ENCODE measurements at regions not wholly inside any gene's neighbourhood (a gene's known extent, or its start where the extent isn't known, plus 50 kb on each side); places are given as distances from the start of the nearest gene placed in this dataset.
"Not testable (repeated sequence)": the region's sequence is repeated elsewhere in the genome, so short reads cannot be mapped to it uniquely, and the experiment has no call there.

- DNase-seq: no peak
These were observed 327.9 kb upstream of the VCX start for GRCh38 chrX:7514871-7515599.

GRCh38 chrX:7512845-7513244 lies 330.1 kb upstream of the VCX start:
- no peak for DNase-seq

- DNase-seq: no peak
These were observed 339.7 kb upstream of the VCX start for GRCh38 chrX:7503251-7503650.

DNA sequence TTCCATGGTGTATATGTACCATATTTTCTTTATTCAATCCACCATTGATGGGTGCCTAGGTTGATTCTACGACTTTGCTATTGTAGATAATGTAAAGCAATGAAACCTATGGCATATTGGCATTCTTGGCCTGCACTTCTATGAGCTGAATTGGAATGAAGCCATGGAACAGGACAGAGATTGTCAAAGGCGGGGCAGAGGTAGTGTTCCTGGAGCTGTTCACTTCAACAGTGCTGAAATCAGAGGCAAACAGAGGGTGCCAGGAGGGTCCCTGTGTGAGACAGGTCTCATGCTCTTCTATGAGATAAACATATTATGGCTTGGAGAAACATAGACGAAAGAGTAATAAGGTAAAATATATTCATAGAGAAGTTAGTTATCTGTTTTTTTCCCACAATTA lies 342.6 kb upstream of the VCX start:
- no peak for DNase-seq

- DNase-seq: no peak
These were observed 338.6 kb upstream of the PUDP start for GRCh38 chrX:7486505-7486904.

- DNase-seq: no peak
These were observed 337.1 kb upstream of the PUDP start for GRCh38 chrX:7485061-7485460.

DNA sequence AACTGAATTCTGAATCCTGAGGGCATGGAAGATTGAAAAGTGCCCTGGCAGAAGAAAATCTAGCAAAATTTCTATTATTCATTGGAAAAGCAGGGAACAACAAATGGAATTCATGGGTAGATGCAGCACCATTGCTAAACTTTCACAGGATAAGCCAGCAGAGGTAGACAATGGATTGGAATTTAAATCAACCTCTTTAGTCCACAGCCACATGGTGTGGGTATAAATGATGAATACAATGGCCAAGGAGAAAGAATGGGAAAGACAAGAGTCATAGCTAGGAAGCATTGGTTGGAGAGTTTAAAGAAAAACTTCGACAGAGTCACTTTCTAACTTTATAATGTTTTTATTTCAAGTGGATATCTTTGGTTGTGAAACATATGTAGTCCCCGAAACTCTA lies 332.8 kb upstream of the PUDP start:
- no peak for DNase-seq

DNA sequence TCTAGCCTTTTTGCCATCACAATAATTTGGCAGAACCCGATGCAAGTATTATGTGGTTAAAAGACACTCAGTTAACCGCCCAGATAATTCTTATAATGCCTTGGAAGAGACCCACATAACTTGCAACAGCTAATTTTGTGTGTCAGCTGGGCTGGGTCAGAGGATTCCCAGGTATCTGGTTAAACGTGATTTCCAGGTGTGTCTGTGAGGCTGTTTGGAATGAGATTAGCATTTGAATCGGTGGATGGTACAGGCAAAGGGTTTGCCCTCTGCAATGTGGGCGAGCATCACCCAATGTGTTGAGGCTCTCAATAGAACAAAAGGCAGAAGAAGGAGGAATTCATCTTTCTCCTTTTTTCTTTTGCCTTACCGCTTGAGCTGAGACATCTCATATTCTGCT lies 314.2 kb upstream of the PUDP start:
- DNase-seq: no peak

DNA sequence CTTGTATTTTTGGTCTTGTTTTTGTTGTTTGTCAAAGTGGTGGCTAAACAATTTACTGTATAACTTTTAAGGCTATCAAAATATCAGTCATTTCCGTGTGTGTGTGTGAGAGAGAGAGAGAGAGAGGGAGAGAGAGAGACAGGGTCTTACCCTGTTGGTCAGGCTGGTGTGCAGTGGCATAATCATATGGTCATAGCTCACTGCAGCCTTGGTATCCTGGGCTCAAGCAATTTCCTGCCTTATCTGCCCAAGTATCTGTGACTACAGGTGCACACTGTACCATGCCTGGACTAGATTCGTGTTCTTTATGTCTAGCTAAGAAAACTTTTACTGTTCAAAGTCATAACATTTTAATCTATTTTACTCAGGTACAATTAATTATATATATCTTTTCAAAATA lies 313.1 kb upstream of the PUDP start:
- DNase-seq: not testable (repeated sequence)

- no peak for DNase-seq
These were observed 300.0 kb upstream of the PUDP start for GRCh38 chrX:7447801-7448499.

GRCh38 chrX:7446815-7447214 lies 298.9 kb upstream of the PUDP start:
- DNase-seq: no peak

DNA sequence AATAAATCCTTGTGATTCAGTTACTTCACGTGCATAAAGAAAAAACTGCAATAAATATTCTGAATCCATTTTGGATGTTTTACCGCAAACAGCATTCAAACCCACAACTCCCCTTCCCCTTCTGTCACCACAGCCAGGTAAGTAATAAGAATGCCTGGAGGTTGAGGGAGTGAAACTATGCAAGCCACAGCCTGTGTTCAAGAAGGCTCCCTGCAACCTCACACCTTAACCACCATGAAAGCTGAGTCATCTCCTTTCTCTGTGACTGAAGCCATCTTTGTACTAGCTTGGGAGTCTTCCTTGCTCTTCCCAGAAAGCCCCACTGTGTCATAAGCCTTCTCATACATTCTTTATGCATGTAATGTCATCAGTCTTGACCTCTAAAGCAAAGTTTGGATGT lies 297.0 kb upstream of the PUDP start:
- no peak for DNase-seq

- no peak for DNase-seq
These were observed 293.6 kb upstream of the PUDP start for GRCh38 chrX:7441586-7441985.

DNA sequence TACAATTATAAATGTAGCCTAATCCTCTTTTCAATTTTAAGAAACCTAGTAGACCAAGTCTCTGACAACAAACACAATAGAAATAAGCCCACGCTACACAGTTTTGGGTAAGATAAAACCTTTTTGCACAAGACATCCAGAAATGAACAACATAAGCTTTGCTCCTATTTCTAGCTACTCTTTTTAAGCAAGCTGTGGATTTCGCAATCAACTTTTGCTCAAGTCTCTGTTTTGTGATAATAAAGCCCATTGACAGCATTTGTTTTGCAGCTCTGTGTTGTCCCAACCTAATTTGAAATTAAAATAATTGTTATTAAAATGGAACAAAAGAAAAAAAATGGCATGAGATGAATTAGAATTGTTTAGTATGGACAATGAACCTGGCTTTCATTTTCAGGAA lies 287.9 kb upstream of the PUDP start:
- no peak for DNase-seq

- no peak for DNase-seq
These were observed 284.9 kb upstream of the PUDP start for GRCh38 chrX:7432901-7433300.

DNA sequence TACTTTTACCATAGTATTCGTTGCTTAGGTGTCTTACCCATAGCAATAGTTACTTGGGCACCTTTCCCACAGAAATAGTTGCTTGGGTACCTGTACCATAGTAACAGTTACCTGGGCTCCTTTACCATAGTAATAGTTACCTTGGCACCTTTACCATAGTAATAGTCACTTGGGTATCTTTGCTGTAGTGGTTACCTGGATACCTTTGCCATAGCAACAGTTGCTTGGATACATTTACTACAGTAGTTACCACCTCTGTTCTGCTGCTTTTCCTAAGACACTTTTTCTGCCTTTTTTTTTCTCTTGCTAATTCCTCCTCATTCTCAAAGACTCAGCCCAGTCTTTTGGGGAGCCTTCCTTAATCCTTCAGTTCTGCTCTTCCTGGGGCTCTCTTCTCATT lies 272.8 kb upstream of the PUDP start:
- DNase-seq: no peak

DNA sequence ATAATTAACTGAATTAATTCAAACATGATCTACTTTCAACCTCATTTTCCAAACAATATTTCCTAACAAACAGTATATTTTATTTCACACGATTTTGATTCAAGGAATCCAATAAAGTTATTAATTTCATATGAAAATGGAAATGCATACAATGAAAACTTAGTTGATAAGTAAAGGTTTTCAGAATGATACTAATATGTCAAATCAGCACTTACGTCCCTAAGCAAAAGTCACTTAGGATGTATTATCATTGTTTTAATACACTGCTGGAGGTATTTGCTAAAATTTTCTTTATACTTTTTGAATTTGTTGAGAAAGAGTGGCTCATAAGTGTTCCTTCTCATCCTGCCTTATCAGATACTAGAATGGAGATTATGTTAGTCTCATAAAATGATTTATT lies 266.8 kb upstream of the PUDP start:
- no peak for DNase-seq

DNA sequence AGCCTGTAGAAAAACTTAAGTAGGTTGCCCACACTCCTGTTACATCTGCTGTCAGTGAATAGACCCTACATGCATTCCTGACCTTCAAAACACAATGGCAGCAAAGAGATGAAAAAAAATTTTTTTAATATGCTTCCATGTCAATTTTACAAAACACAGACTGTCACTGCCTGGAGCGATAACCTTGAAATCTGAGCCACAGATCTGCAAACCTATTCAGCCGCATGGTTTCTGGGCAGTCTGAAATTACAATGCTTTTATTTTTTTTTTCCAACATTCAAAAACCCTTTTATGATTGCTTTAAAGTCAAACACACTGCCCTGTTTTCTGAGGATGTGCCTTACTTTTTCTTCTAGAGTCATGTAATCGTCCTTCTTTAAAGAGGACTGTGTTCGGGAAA lies 264.9 kb upstream of the PUDP start:
- DNase-seq: no peak

DNA sequence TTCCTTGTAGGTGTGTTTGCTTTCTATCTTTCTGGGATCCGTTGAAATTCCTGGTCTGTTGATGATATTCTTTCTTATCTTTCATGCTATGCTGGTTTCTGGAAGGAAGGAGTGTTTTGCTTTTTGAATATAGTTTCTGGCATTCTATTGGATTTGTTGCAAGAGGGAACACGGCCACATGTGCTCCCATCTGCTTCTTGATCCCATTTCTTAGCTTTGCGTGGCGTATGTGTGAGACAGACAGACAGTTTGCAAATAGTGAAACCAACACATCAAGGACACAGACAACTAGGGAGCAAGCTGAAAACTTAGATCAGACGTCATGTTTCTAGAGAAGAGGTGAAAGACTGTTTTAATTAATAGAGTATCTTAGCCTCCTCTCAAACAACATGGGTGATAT lies 261.9 kb upstream of the PUDP start:
- DNase-seq: no peak

GRCh38 chrX:7399373-7399772 lies 251.4 kb upstream of the PUDP start:
- DNase-seq: no peak

DNA sequence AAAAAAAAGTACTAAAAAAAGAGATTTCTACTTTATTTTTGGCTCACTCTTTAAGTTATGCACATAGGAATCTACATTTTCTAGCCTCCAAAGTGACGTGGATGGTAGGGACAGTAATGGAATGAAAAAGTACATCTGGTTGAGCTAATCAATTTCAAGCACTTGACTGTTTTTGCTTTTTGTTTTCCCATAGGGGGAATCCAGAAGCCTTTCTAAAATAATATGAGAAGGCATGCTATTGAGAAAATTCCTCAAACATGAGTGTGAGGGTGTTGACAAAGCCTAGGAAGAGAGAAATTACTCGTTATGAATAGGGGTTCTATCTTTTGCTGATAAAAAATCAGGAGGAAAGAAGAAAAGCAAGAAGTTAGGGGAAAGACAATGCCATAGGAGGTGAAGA lies 242.5 kb upstream of the PUDP start:
- no peak for DNase-seq

DNA sequence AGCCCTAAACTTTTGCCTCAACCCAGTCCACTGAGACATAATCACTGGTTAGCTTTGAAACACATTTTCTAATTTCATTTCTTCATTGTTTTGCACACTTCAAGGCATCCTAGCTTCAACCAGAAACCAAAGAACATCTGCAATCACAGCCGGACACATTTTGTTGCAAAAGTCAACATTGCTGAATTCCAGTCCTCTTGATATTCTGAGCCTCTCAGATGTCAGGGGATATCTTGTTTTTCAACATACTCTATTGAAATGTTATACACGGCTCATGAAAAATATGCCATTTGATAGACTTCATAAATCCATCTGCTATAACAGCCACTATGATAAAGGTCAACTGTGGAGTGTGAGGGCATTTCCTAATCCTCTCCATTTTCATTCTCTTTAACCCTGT lies 241.6 kb upstream of the PUDP start:
- DNase-seq: no peak

- DNase-seq: no peak
These were observed 237.2 kb upstream of the PUDP start for GRCh38 chrX:7385131-7385530.

DNA sequence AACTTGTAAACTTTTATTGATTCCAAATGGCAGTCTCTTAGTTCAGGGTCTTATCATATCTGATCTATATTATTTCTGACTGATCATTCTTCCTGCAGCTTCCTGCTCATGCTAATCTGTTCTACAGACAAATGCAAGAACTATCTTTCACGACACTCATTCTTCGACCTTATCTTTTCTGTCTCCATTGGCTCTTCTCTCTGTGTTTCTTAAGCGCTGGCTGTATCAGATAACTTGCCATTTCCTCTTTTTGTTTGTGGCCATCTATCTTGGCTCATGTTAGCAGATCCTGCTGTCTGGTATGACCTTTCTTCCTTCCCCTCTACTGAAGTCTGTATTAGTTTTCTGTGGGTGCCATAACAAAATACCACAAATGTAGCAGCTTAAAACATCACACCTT lies 230.5 kb upstream of the PUDP start:
- no peak for DNase-seq
